AG04450 (cell line): ENCODE measurements at regions not wholly inside any gene's neighbourhood (a gene's known extent, or its start where the extent isn't known, plus 50 kb on each side); places are given as distances from the start of the nearest gene placed in this dataset.

Source experiments
- CTCF ChIA-PET: fragments of 300-600, 350-600 bp; formaldehyde crosslinking; extraction: SDS; loops from one replicate; lab custom pipeline; 2022; ENCODE audit warnings: antibody characterized with exemption, inconsistent platforms; lab: Charles Lee
- POLR2A ChIA-PET: fragments of 350-600 bp; formaldehyde crosslinking; extraction: SDS; loops from one replicate; lab custom pipeline; 2021; ENCODE audit warnings: antibody characterized with exemption, inconsistent platforms; lab: Yijun Ruan, JAX
- DNase-seq: peaks from one replicate; pipeline ENCODE4 v3.0.0-alpha.2; 2011; ENCODE audit warnings: low read depth, low spot score
- H3K27ac ChIP-seq: one replicate; pipeline ENCODE4 v1.5.1; 2012; ENCODE audit warnings: low read depth, low read length, control low read depth
- H3K27me3 ChIP-seq: one replicate; pipeline ENCODE4 v1.6.0; 2012; ENCODE audit warnings: low read length; ENCODE audit not compliant: control insufficient read depth, insufficient read depth
- H3K4me3 ChIP-seq: 2 replicates; pipeline ENCODE4 v1.5.1; 2011; ENCODE audit warnings: mild to moderate bottlenecking, low read depth, low read length, control low read depth
- H3K9me3 ChIP-seq: 2 replicates; pipeline ENCODE4 v1.5.1; 2012; ENCODE audit warnings: low read length; ENCODE audit not compliant: control insufficient read depth, insufficient read depth
- CTCF ChIP-seq: IDR thresholded peaks from 2 replicates; pipeline ENCODE4 v1.5.1; 2011; ENCODE audit warnings: low read depth, low read length, control low read depth, inconsistent platforms

GRCh38 chr5:4540375-4541173, 599.6 kb upstream of the ADAMTS16 start:
- CTCF ChIA-PET = no interaction called here
- no peak for TF ChIP-seq CTCF

GRCh38 chr5:4541334-4541733, 598.8 kb upstream of the ADAMTS16 start:
- ChIA-PET CTCF (no interaction called here), POLR2A (no interaction called here)
- TF ChIP-seq CTCF = no peak
- H3K27ac ChIP-seq = no peak overlapping the region
- H3K9me3 ChIP-seq = peaks cover 61% of the 10 kb centered on the region
- H3K4me3 ChIP-seq = no peak overlapping the region
- H3K27me3 ChIP-seq = no peaks in the 10 kb centered on the region
- no peak for DNase-seq

More at GRCh38 chr5:4540375-4541173, 599.6 kb upstream of the ADAMTS16 start:
- POLR2A ChIA-PET = no interaction called here
- DNase-seq = no peak
- H3K9me3 ChIP-seq = peaks cover 60% of the 10 kb centered on the region
- no peak overlapping the region for H3K4me3 ChIP-seq
- no peaks in the 10 kb centered on the region for H3K27me3 ChIP-seq
- no peak overlapping the region for H3K27ac ChIP-seq

GRCh38 chr5:4542145-4542778, 597.9 kb upstream of the ADAMTS16 start:
- no peak for DNase-seq
- no peak for TF ChIP-seq CTCF
- H3K27me3 ChIP-seq = no peaks in the 10 kb centered on the region
- H3K4me3 ChIP-seq = no peak overlapping the region
- H3K9me3 ChIP-seq = peaks cover 54% of the 10 kb centered on the region
- POLR2A ChIA-PET = no interaction called here
- CTCF ChIA-PET = no interaction called here
- H3K27ac ChIP-seq = no peak overlapping the region

GRCh38 chr5:4544049-4544670, 596.0 kb upstream of the ADAMTS16 start:
- CTCF ChIA-PET = no interaction called here
- POLR2A ChIA-PET = no interaction called here
- H3K9me3 ChIP-seq = peaks cover 51% of the 10 kb centered on the region
- no peak for DNase-seq
- no peaks in the 10 kb centered on the region for H3K27me3 ChIP-seq
- no peak overlapping the region for H3K27ac ChIP-seq
- H3K4me3 ChIP-seq = no peak overlapping the region
- TF ChIP-seq CTCF = no peak

GRCh38 chr5:4547547-4547946, 592.6 kb upstream of the ADAMTS16 start:
- CTCF ChIA-PET = no interaction called here
- POLR2A ChIA-PET = no interaction called here
- H3K27me3 ChIP-seq = no peaks in the 10 kb centered on the region
- H3K9me3 ChIP-seq = peaks cover 30% of the 10 kb centered on the region
- no peak overlapping the region for H3K4me3 ChIP-seq
- no peak for DNase-seq
- no peak overlapping the region for H3K27ac ChIP-seq
- TF ChIP-seq CTCF = no peak
